GM08714 (cell line): ENCODE measurements at regions not wholly inside any gene's neighbourhood (a gene's known extent, or its start where the extent isn't known, plus 50 kb on each side); places are given as distances from the start of the nearest gene placed in this dataset.

Experiments
- H3K4me3 ChIP-seq: fragments of 200-500 bp; sonication (Bioruptor generic); 2 replicates; pipeline ENCODE4 v1.5.1; 2014; ENCODE audit warnings: mild to moderate bottlenecking, low read length, inconsistent platforms
- ZNF274 ChIP-seq: IDR thresholded peaks from 2 replicates; pipeline ENCODE4 v1.6.1; 2012; ENCODE audit warnings: mild to moderate bottlenecking, low read depth, low read length

GRCh38 chr18:39058386-39059000, 1492.9 kb upstream of the CELF4 start:
- no peak overlapping the region for H3K4me3 ChIP-seq
- no peak for TF ChIP-seq ZNF274

GRCh38 chr18:39057423-39058064, 1491.9 kb upstream of the CELF4 start:
- no peak overlapping the region for H3K4me3 ChIP-seq
- no peak for TF ChIP-seq ZNF274

- no peak for TF ChIP-seq ZNF274
- H3K4me3 ChIP-seq, result no peak overlapping the region
Measured at GRCh38 chr18:39053571-39053970, 1488.0 kb upstream of the CELF4 start.

GRCh38 chr18:39051013-39051412, 1485.4 kb upstream of the CELF4 start:
- no peak overlapping the region for H3K4me3 ChIP-seq
- no peak for TF ChIP-seq ZNF274

- no peak for TF ChIP-seq ZNF274
- H3K4me3 ChIP-seq, result no peak overlapping the region
Measured at GRCh38 chr18:39039813-39040212, 1474.2 kb upstream of the CELF4 start.

GRCh38 chr18:39037925-39038324, 1472.3 kb upstream of the CELF4 start:
- no peak for TF ChIP-seq ZNF274
- no peak overlapping the region for H3K4me3 ChIP-seq

GRCh38 chr18:39033312-39033711, 1467.7 kb upstream of the CELF4 start:
- no peak overlapping the region for H3K4me3 ChIP-seq
- no peak for TF ChIP-seq ZNF274

- no peak overlapping the region for H3K4me3 ChIP-seq
- no peak for TF ChIP-seq ZNF274
Measured at GRCh38 chr18:39031647-39032046, 1466.0 kb upstream of the CELF4 start.

GRCh38 chr18:39030124-39030655, 1464.6 kb upstream of the CELF4 start:
- H3K4me3 ChIP-seq, result no peak overlapping the region
- TF ChIP-seq ZNF274, result no peak

GRCh38 chr18:39025531-39025930, 1459.9 kb upstream of the CELF4 start:
- H3K4me3 ChIP-seq, result no peak overlapping the region
- TF ChIP-seq ZNF274, result no peak

- no peak for TF ChIP-seq ZNF274
- no peak overlapping the region for H3K4me3 ChIP-seq
Measured at GRCh38 chr18:39019989-39020388, 1454.4 kb upstream of the CELF4 start.

- TF ChIP-seq ZNF274, result no peak
- no peak overlapping the region for H3K4me3 ChIP-seq
Measured at GRCh38 chr18:39007031-39007902, 1441.7 kb upstream of the CELF4 start.

- no peak overlapping the region for H3K4me3 ChIP-seq
- TF ChIP-seq ZNF274, result no peak
Measured at GRCh38 chr18:38996056-38996455, 1430.5 kb upstream of the CELF4 start.

- no peak for TF ChIP-seq ZNF274
Measured at GRCh38 chr18:38993342-38993741, 1427.7 kb upstream of the CELF4 start.

GRCh38 chr18:38984968-38985367, 1419.4 kb upstream of the CELF4 start:
- no peak overlapping the region for H3K4me3 ChIP-seq
- TF ChIP-seq ZNF274, result no peak

More at GRCh38 chr18:38993342-38993741, 1427.7 kb upstream of the CELF4 start:
- H3K4me3 ChIP-seq, result no peak overlapping the region
